WTC11 (cell line): ENCODE measurements at regions not wholly inside any gene's neighbourhood (a gene's known extent, or its start where the extent isn't known, plus 50 kb on each side); places are given as distances from the start of the nearest gene placed in this dataset. TPM values are rescaled to one million over a fixed set of nuclear protein-coding genes. Genes with fewer than 3 reads are reported as not detected.

ENCODE experiments used
- AFF4 ChIP-seq: sonication (generic); formaldehyde crosslinking; IDR thresholded peaks from 2 replicates; pipeline ENCODE4 v1.8.1; 2023; ENCODE audit warnings: mild to moderate bottlenecking, missing genetic modification reagents, borderline replicate concordance
- ATF1 ChIP-seq: sonication (generic); formaldehyde crosslinking; IDR thresholded peaks from 2 replicates; pipeline ENCODE4 v1.8.1; 2023; ENCODE audit warnings: mild to moderate bottlenecking, moderate library complexity, missing genetic modification reagents
- ELF4 ChIP-seq: sonication (generic); formaldehyde crosslinking; IDR thresholded peaks from 2 replicates; pipeline ENCODE4 v1.8.1; 2022; ENCODE audit warnings: low read depth, mild to moderate bottlenecking, moderate library complexity, missing genetic modification reagents
- KAT7 ChIP-seq: sonication (generic); formaldehyde crosslinking; IDR thresholded peaks from 2 replicates; pipeline ENCODE4 v1.8.1; 2023; ENCODE audit warnings: missing genetic modification reagents, mild to moderate bottlenecking, borderline replicate concordance
- RORB ChIP-seq: fragments of 250-450 bp; sonication (Bioruptor Pico); IDR thresholded peaks from 2 replicates; pipeline ENCODE4 v1.9.0; 2021; ENCODE audit warnings: mild to moderate bottlenecking
- ZNF219 ChIP-seq: sonication (generic); formaldehyde crosslinking; IDR thresholded peaks from 2 replicates; pipeline ENCODE4 v1.8.0; 2023; ENCODE audit warnings: missing genetic modification reagents, mild to moderate bottlenecking, borderline replicate concordance
- ZNF671 ChIP-seq: fragments of 250-450 bp; sonication (Bioruptor Pico); IDR thresholded peaks from 2 replicates; pipeline ENCODE4 v1.8.0; 2021; ENCODE audit warnings: mild to moderate bottlenecking
- microRNA-seq: library from miRNA; unstranded; fragments of <30 nt; microRNA quantifications from one replicate; pipeline ENCODE4 v1.2.0, GENCODE V29; 2022; ENCODE audit warnings: borderline number of aligned reads
- TF ChIP-seq, protein P1 (sequence below): sonication (generic); formaldehyde crosslinking; IDR thresholded peaks from 2 replicates; pipeline ENCODE4 v1.8.1; 2022; ENCODE audit warnings: low read depth, mild to moderate bottlenecking, moderate library complexity, missing genetic modification reagents, borderline replicate concordance

DNA sequence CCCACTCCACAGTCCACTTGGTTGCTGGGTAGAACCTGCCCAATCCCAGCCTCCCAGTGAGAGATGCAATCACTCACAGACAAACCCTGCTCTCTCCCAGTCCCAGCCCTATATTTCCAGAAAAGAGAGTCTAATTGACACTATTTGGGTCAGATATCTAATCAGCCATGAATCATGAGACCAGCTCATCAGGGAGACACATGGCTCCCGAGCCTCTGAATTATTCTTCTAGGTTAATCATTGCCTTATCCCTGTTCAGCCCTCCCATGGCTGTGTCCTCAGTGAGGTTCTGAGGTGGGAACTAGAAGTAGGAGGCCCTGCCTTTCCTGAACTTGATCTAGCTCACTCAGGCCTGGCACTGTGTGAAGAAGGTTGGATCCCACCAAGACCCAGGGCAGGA, 49.9 kb upstream of the ZC3H12A start (continued):
- TF ChIP-seq AFF4 (CRISPR knock-in tag) (no peak), ZNF671 (CRISPR knock-in tag) (no peak), ELF4 (CRISPR knock-in tag) (no peak), ZNF219 (CRISPR knock-in tag) (no peak), KAT7 (CRISPR knock-in tag) (no peak), ATF1 (no peak), RORB (CRISPR knock-in tag) (no peak)
- TF ChIP-seq, protein P1, sequence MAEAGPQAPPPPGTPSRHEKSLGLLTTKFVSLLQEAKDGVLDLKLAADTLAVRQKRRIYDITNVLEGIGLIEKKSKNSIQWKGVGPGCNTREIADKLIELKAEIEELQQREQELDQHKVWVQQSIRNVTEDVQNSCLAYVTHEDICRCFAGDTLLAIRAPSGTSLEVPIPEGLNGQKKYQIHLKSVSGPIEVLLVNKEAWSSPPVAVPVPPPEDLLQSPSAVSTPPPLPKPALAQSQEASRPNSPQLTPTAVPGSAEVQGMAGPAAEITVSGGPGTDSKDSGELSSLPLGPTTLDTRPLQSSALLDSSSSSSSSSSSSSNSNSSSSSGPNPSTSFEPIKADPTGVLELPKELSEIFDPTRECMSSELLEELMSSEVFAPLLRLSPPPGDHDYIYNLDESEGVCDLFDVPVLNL = no peak

Small RNA genes in the stretch of these regions (microRNA-seq; reads per million reads assigned to microRNA genes)
- gene MIR4255 = not detected
